ENCODE measurements at regions not wholly inside any gene's neighbourhood (a gene's known extent, or its start where the extent isn't known, plus 50 kb on each side); places are given as distances from the start of the nearest gene placed in this dataset.

DNA sequence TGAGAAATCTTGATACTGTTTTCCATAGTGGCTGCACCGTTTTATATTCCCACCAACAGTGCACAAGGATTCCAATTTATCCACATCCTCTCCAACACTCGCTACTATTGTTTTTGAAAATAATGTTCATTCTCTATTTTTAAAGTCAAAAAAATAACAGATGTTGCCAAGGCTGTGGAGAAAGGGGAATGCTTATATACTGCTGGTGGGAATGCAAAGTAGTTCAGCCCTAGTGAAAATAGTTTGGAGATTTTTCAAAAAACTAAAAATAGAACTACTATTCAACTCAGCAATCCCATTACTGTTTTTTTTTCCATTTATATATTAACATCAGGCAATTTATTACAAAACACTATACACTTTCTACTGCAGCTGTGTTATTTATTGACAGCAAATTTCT, 208.7 kb downstream of the CBLL2 start:
- TF ChIP-seq POLR2AphosphoS5 (IDR thresholded peaks at IDR 0.05; ENCODE audit: low read depth, low read length) = no peak
- TF ChIP-seq POLR2A (IDR thresholded peaks at IDR 0.05; ENCODE audit: low read depth, low read length) = no peak
- TF ChIP-seq SPI1 (IDR thresholded peaks at IDR 0.05; ENCODE audit: low read depth, low read length) = no peak
- no peak for TF ChIP-seq TAF1 (IDR thresholded peaks at IDR 0.05; ENCODE audit: low read depth, low read length)
- TF ChIP-seq PAX5 (IDR thresholded peaks at IDR 0.05; ENCODE audit: insufficient read depth, low read length, severe bottlenecking) = no peak
- no peak for TF ChIP-seq POU2F2 (IDR thresholded peaks at IDR 0.05; ENCODE audit: low read depth, low read length)

All from GM12891 (cell line).